Heart right ventricle (tissue), 16 donors: ENCODE measurements at regions not wholly inside any gene's neighbourhood (a gene's known extent, or its start where the extent isn't known, plus 50 kb on each side); places are given as distances from the start of the nearest gene placed in this dataset.
"Not testable (repeated sequence)": the region's sequence is repeated elsewhere in the genome, so short reads cannot be mapped to it uniquely, and the experiment has no call there.

ENCODE experiments used
- ATAC-seq, 8 donors: fragments of 200-7000 bp; cut with Tn5 transposase; one replicate each; pipeline ENCODE4 v1.9.1; 2020; ENCODE audit warnings: mild to moderate bottlenecking in 8 of 8, moderate library complexity in 8 of 8, moderate number of reproducible peaks in 1 of 8
- DNase-seq, 2 donors: peaks; one replicate each; pipeline ENCODE4 v3.0.0-alpha.2; 2020
- H3K27ac ChIP-seq, 10 donors: fragments of 200-600 bp; sonication (generic) in 2 of 10; one replicate each; pipeline versions ENCODE4 v1.5.0 to v1.8.0; 2020 to 2022; ENCODE audit warnings: mild to moderate bottlenecking in 3 of 10
- H3K27me3 ChIP-seq, 7 donors: fragments of 200-600 bp; one replicate each; pipeline ENCODE4 v1.8.0; 2021 to 2022; ENCODE audit warnings: mild to moderate bottlenecking in 2 of 7
- H3K36me3 ChIP-seq, 9 donors: fragments of 200-600 bp; sonication (generic) in 1 of 9; one replicate each; pipeline versions ENCODE4 v1.5.0 to v1.8.0; 2020 to 2022; ENCODE audit warnings: mild to moderate bottlenecking in 2 of 9
- H3K4me1 ChIP-seq, 9 donors: fragments of 200-600 bp; sonication (generic) in 1 of 9; one replicate each; pipeline versions ENCODE4 v1.5.0 to v1.8.0; 2020 to 2022; ENCODE audit warnings: mild to moderate bottlenecking in 4 of 9
- H3K4me3 ChIP-seq, 10 donors: fragments of 200-600 bp; sonication (generic) in 2 of 10; one replicate each; pipeline versions ENCODE4 v1.5.0 to v1.8.0; 2020 to 2022; ENCODE audit warnings: mild to moderate bottlenecking in 7 of 10, moderate library complexity in 2 of 10
- H3K9me3 ChIP-seq, 11 donors: fragments of 200-600 bp in 10 of 11; sonication (generic) in 2 of 11; one replicate each; pipeline versions ENCODE4 v1.5.0 to v1.8.0; 2013 to 2022; ENCODE audit warnings: mild to moderate bottlenecking in 2 of 11, control low read depth in 1 of 11, moderate library complexity in 1 of 11
- CTCF ChIP-seq, 9 donors: fragments of 200-600 bp; sonication (generic) in 2 of 9; IDR thresholded peaks; one replicate each; pipeline versions ENCODE4 v1.5.0 to v1.8.0; 2021 to 2022; ENCODE audit warnings: antibody characterized with exemption in 9 of 9, mild to moderate bottlenecking in 5 of 9, moderate library complexity in 1 of 9
- WGBS, 2 donors: extraction: QIAGEN DNeasy Blood & Tissue Kit; methylation state at CpG; one replicate each; pipeline ENCODE4 v1.1.7; 2013; ENCODE audit warnings: inconsistent platforms in 1 of 2; 5-methylcytosine and 5-hydroxymethylcytosine counted together
- intact Hi-C, 10 donors: fragments of 100-400 bp; cut with DNase I; formaldehyde crosslinking; loops; one replicate each; pipeline versions ENCODE4 v1.11.1 to v1.14.2; 2022
- donor health status: Arrhythmogenic right ventricular cardiomyopathy.
- donor health status: ischemic (EF 13 %, LVEDD 7.1; RV severe dilation, severe dysfunction).
- donor health status: healthy with polysubstance abuse.
- donor health status: DM: no; HTN: yes; CAD: no.
- donor health status: DM: no; HTN: no; CAD: no.
- donor health status: ischemic (EF 25% LVEDD 6.9; RV normal size, moderate dysfunction).
- donor health status: ischemic (EF 25% LVEDD 5.7; RV mildly dilated, moderate dysfunction).
- donor health status: healthy.
- donor health status: DM: yes; HTN: yes; CAD: no.
- donor health status: Ischemic cardiomyopathy.
- donor health status: ischemic (EF 35%, LVEDD 5.7; RV mildly dilated, moderate dysfunction).
- donor health status: nonischemic (EF 11% LVEDD 7.7; RV severe dilation, severe dysfunction).
- donor health status: DM: yes; HTN: yes; CAD: no.
- donor health status: PGD.
- donor health status: ischemic (EF 29% LVEDD 5.4; RV normal size, mild dysfunction).
- donor health status: nonischemic (EF 23%, LVEDD 6.1; RV moderate dilation, normal function).

- TF ChIP-seq CTCF (IDR thresholded peaks at IDR 0.05): no peak
- ATAC-seq (no peak), DNase-seq (no peak)
- Histone ChIP-seq H3K27me3 (no peaks in the 10 kb centered on the region), H3K27ac (no peak overlapping the region), H3K9me3 (no peaks in the 10 kb centered on the region), H3K4me1 (no peaks in the 10 kb centered on the region), H3K36me3 (no peaks in the 10 kb centered on the region), H3K4me3 (no peak overlapping the region)
- 86 to 90% methylated on average over 5 of the region's 5 CpGs for WGBS, 2 donors
- intact Hi-C loops: no loop called here
These were observed 1300.1 kb upstream of the ACVR2A start for GRCh38 chr2:146544701-146545100.

- intact Hi-C loops: no loop called here
- Histone ChIP-seq H3K27me3 (no peaks in the 10 kb centered on the region), H3K27ac (no peak overlapping the region), H3K4me1 (no peaks in the 10 kb centered on the region), H3K4me3 (no peak overlapping the region), H3K9me3 (peaks cover 0 to 4% (median 0%) of the 10 kb centered on the region in 11 donors), H3K36me3 (no peaks in the 10 kb centered on the region)
- ATAC-seq: no peak
- no peak for DNase-seq
- WGBS, 2 donors: 74 to 84% methylated on average over 1 of the region's 1 CpG
- TF ChIP-seq CTCF (IDR thresholded peaks at IDR 0.05): no peak
These were observed 1302.9 kb upstream of the ACVR2A start for GRCh38 chr2:146541896-146542295.

- 44 to 50% methylated on average over 3 of the region's 3 CpGs for WGBS, 2 donors
- no peak for ATAC-seq
- intact Hi-C loops: no loop called here
- Histone ChIP-seq H3K36me3 (no peaks in the 10 kb centered on the region), H3K27ac (no peak overlapping the region), H3K4me1 (no peaks in the 10 kb centered on the region), H3K9me3 (peaks cover 0 to 4% (median 0%) of the 10 kb centered on the region in 11 donors), H3K27me3 (no peaks in the 10 kb centered on the region), H3K4me3 (no peak overlapping the region)
- TF ChIP-seq CTCF (IDR thresholded peaks at IDR 0.05): no peak
- no peak for DNase-seq
These were observed 1304.4 kb upstream of the ACVR2A start for GRCh38 chr2:146540271-146540932.

DNA sequence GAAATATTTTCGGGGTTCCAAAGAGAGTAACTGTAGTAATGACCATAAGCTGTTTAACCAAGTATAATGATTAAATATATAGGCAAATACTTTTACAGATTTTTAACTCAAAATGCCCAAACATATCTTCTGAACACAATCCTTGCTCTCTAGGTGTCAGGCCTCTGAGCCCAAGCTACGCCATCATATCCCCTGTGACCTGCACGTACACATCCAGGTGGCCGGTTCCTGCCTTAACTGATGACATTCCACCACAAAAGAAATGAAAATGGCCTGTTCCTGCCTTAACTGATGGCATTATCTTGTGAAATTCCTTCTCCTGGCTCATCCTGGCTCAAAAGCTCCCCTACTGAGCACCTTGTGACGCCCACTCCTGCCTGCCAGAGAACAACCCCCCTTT, 1305.1 kb upstream of the ACVR2A start:
- intact Hi-C loops, DNase-seq, H3K9me3 ChIP-seq, H3K36me3 ChIP-seq, H3K27me3 ChIP-seq, H3K4me3 ChIP-seq, ATAC-seq, H3K4me1 ChIP-seq, H3K27ac ChIP-seq: not testable (repeated sequence)
- 75 to 79% methylated on average over 5 of the region's 5 CpGs for WGBS, 2 donors

DNA sequence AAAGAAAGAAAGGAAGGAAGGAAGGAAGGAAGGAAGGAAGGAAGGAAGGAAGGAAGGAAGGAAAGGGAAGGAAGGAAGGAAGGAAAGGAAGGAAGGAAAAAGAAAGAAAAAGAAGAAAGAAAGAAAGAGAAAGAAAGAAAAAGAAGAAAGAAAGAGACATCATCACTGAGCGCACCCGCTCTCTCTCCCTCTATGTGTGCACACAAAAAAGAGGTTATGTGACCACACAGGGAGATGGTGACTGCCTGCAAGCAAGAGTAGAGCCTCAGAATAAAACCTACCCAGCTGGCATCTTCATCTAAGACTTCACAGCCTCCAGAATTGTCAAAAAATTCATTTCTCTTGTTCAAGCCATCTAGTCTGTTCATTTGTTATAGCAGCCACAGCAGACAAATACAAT, 1307.4 kb upstream of the ACVR2A start:
- intact Hi-C loops: no loop called here
- Histone ChIP-seq H3K27me3 (no peaks in the 10 kb centered on the region), H3K4me1 (no peaks in the 10 kb centered on the region), H3K9me3 (peaks cover 0 to 4% (median 0%) of the 10 kb centered on the region in 11 donors), H3K36me3 (no peaks in the 10 kb centered on the region), H3K27ac (no peak overlapping the region), H3K4me3 (no peak overlapping the region)
- ATAC-seq (no peak), DNase-seq (no peak)
- 98 to 99% methylated on average over 2 of the region's 2 CpGs for WGBS, 2 donors
- no peak for TF ChIP-seq CTCF (IDR thresholded peaks at IDR 0.05)
